Hypothalamus (tissue), 51 donors: ENCODE measurements at regions not wholly inside any gene's neighbourhood (a gene's known extent, or its start where the extent isn't known, plus 50 kb on each side); places are given as distances from the start of the nearest gene placed in this dataset.
"Not testable (repeated sequence)": the region's sequence is repeated elsewhere in the genome, so short reads cannot be mapped to it uniquely, and the experiment has no call there.

ENCODE experiments used
- DNase-seq, 51 donors: peaks; one replicate each; lab custom pipeline; 2025; lab: John Stamatoyannopoulos, UW

DNA sequence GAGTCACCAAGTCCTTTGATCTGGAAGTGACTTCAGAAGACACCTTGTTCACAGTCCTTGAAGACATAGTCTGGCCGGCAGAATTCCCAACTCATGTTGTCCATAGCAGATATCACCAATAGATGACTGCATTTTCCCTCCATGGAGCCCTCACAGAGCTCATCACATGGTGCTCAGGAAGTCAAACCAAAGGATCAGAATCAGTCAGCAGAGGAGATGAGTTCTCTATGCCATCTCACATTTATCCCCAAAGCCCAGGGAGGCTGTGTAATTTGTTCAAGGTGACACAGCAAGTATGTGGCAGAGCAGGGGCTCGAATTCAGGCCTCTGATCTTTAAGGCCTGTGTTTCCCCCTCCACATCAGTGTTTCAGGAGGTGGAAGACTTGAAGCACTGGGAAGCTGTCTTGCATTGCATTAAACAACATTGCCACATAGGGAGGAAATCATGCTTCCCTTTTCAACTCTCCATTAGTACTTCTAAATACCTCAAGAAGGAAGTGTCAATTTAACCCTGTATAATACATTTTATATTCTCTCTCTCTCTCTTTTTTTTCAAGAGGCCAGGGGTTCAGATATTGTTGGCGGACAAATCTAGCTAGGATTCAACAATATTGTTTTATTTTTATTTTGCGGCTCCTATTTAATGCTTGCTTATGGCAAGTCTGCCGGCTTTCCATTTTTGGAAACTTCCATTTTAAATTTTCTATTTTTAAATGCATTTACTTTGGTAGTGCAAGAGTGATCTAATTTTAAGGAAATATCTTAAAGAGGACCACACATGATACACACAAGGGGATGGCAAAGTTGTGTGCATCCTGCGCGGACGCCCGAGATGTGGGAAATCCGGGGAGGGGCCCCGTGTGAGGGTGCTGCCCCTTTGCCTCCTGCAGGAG is 61.9 kb downstream of the NPIPB5 start:
- peak in 1 of 51 donors; percentile 7 for DNase-seq

- not testable (repeated sequence) for DNase-seq
These were observed 62.5 kb downstream of the NPIPB5 start for GRCh38 chr16:22573225-22573530.

- DNase-seq = not testable (repeated sequence)
These were observed 65.8 kb downstream of the NPIPB5 start for GRCh38 chr16:22576506-22576905.

- not testable (repeated sequence) for DNase-seq
These were observed 72.5 kb downstream of the NPIPB5 start for GRCh38 chr16:22583195-22583594.

DNA sequence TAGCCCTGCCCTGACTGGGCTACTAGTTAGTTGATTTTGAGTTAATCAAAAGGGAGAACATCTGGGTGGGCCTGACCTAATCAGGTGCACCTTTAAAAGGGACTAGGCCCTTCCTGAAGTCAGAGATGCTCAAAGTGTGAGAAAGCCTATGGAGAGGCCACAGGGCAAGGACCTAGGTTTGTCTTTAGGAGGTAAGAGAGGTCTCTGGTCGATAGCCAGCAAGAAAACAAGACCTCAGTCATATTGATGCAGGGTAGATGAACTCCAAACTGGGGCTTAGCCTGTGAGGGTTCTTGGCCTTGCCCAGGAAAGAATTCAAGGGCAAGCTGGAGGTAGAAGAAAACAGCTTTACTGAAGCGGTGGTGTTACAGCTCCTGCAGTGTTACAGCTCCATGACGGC is 73.8 kb downstream of the NPIPB5 start:
- not testable (repeated sequence) for DNase-seq

DNA sequence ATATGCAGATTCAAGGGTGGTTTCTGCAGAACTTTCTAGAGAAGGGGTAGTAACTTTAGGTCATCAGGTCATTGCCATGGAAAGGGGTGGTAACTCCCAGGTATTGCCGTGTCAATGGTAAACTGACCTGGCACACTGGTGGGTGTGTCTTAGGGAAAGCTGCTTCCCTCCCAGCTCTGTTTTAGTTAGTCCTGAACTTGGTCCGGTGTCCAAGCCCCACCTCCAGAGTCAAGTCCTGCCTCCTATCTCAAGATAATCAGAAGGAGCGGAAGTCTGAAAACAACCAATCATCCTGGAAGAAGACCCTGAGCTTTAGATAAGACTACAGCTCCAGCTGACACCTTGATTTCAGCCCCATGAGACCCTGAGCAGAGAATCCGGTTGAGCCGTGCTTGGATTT is 74.2 kb downstream of the NPIPB5 start:
- not testable (repeated sequence) for DNase-seq

GRCh38 chr16:22585431-22585830 is 74.7 kb downstream of the NPIPB5 start:
- not testable (repeated sequence) for DNase-seq

GRCh38 chr16:22586732-22587131 is 76.0 kb downstream of the NPIPB5 start:
- not testable (repeated sequence) for DNase-seq

- DNase-seq = not testable (repeated sequence)
These were observed 79.1 kb downstream of the NPIPB5 start for GRCh38 chr16:22589757-22590156.

- DNase-seq = not testable (repeated sequence)
These were observed 85.9 kb downstream of the NPIPB5 start for GRCh38 chr16:22596445-22597045.

DNA sequence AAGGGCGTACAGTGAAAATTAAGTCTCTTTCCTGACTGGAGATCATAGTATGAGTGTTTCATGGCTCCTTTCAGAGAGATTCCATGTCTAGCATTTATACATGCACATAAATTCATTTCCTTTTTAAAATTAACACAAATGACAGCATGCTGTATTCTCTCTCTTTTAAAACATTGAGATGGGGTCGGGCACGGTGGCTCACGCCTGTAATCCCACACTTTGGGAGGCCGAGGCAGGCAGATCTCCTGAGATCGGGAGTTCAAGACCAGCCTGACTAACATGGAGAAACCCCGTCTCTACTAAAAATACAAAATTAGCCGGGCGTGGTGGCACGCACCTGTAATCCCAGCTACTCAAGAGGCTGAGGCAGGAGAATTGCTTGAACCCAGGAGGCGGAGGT is 93.1 kb downstream of the NPIPB5 start:
- not testable (repeated sequence) for DNase-seq

GRCh38 chr16:22606619-22607018 is 95.9 kb downstream of the NPIPB5 start:
- DNase-seq = not testable (repeated sequence)

- not testable (repeated sequence) for DNase-seq
These were observed 99.1 kb downstream of the NPIPB5 start for GRCh38 chr16:22609798-22610197.

DNA sequence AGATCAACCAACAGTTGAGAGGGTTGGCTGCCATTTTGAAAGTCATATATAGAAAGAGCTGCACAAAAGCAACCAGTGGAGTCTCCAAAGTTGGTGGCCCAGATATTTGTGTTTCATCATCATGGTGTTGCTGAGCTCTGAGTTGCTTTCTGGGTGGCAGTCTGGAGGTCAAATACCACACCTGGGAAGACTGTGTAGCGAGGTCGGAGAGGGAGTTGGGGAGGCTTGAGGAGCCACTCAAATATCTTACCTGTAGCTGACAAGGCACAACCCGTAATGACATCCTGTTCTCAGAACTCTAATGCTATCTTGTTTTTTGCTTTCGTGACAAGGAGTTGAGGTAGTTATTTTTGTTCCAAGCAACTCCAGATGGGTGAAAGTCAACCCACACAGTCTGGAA is 100.4 kb downstream of the NPIPB5 start:
- DNase-seq = not testable (repeated sequence)

GRCh38 chr16:22614271-22614947 is 103.7 kb downstream of the NPIPB5 start:
- no peak for DNase-seq

DNA sequence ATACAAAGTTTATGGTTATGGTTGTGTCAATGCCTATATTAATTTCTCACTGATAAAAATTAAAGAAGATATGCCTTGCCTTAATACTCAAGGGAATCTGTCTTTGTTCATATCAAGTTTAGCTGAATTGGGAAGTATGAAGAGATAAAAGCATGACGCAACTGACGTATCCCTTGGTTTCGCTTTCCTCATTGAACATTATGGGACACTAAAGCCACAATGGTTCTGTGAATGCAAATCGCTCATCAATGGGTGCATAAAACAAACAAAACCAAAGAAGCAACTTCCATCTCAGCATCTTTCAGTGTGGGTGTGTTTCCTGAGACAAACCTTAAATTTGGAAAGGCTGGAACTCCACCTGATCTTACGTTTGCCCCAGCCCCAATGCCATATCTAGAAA is 108.2 kb downstream of the NPIPB5 start:
- DNase-seq = no peak

DNA sequence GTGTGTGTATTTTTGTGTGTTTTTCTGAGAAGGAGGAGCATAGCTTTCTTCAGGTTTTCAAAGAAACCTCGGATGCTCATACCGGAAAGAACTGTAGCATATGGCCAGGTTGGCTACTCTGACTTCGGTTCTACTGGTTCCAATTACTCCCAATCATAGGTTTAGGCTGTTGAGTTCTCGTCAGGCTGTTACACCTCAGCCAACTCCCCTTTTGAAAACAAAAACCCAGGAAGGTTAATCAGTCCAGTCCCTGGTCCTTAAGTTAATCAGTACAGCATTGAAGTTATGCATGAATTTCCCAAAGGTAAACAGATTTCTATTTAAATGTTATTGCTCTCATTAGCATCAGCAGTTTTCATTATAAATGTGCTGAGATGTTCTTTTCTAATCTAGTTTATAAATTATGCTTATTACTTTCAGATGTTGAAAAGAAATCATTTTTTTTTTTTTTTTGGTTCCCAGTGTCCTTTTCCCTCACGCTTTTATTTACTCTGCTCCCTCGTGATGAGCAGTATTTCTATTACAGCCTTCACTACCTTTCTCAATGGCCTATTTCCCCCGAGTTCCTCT is 111.0 kb downstream of the NPIPB5 start:
- DNase-seq = no peak

GRCh38 chr16:22622703-22623102 is 112.0 kb downstream of the NPIPB5 start:
- DNase-seq = no peak

- DNase-seq = no peak
These were observed 112.7 kb downstream of the NPIPB5 start for GRCh38 chr16:22623351-22623781.

DNA sequence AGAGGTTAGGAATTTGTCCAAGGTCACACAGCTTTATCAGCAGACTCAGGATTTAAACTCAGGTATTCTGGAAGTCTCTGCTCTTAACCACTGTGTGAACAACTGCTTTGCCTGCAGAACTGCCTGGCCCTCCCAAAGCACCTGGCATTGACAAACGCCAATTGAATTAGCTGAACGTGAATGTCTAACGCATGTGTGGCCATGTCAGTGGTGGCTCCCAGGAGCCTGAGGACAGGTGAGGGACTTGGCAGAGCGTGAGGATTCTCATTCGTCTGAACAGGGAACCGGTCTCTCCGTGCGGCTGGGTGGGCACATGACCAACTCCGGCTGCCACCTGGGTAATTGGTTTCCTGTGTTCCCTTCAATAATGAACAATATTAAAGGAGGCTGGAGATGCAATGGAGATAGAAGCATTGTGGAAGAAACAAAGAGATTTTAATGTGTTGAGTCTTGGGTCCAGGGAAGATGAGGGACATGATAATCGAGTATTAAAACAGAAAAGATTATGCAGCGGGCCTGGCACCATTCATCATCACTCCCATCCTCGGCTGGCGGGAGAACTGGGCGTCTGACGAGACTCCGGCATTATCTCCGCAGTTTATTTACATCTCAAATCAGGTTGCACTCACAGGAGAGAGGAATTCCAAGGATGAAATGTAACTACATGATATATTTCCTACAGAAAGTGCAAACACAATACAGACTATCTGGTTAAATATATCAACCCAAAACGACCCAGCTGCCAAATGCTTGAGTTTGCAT is 113.5 kb downstream of the NPIPB5 start:
- no peak for DNase-seq
